Astrocyte of the cerebellum (primary cell): ENCODE measurements at regions not wholly inside any gene's neighbourhood (a gene's known extent, or its start where the extent isn't known, plus 50 kb on each side); places are given as distances from the start of the nearest gene placed in this dataset.

Experiments used
- DNase-seq: peaks from one replicate; pipeline ENCODE4 v3.0.0-alpha.2; 2011; ENCODE audit warnings: low read depth
- H3K4me3 ChIP-seq: 2 replicates; pipeline ENCODE4 v1.5.1; 2011; ENCODE audit warnings: mild to moderate bottlenecking, low read depth, low read length, moderate library complexity
- CTCF ChIP-seq: IDR thresholded peaks from 2 replicates; pipeline ENCODE4 v1.5.1; 2012; ENCODE audit warnings: low read length, low read depth, moderate library complexity, mild to moderate bottlenecking; ENCODE audit errors: missing control alignments
- in situ Hi-C: cut with HindIII; loops from 2 replicates; pipeline ENCODE4 v1.10.0; 2017; ENCODE audit warnings: low sequenced_read_pairs

- DNase-seq = no peak
- TF ChIP-seq CTCF = no peak
- no peak overlapping the region for H3K4me3 ChIP-seq
- in situ Hi-C loops = no loop called here
Measured at GRCh38 chr13:105790923-105791322, 744.5 kb downstream of the EFNB2 start.

- in situ Hi-C loops = no loop called here
- no peak for DNase-seq
- TF ChIP-seq CTCF = no peak
- no peak overlapping the region for H3K4me3 ChIP-seq
Measured at GRCh38 chr13:105788530-105788929, 746.9 kb downstream of the EFNB2 start.

GRCh38 chr13:105787632-105788031 lies 747.8 kb downstream of the EFNB2 start:
- in situ Hi-C loops = no loop called here
- no peak for DNase-seq
- TF ChIP-seq CTCF = no peak
- H3K4me3 ChIP-seq = no peak overlapping the region

GRCh38 chr13:105785436-105785835 lies 750.0 kb downstream of the EFNB2 start:
- in situ Hi-C loops = no loop called here
- DNase-seq = no peak
- H3K4me3 ChIP-seq = no peak overlapping the region
- no peak for TF ChIP-seq CTCF

- in situ Hi-C loops = no loop called here
- no peak for DNase-seq
- no peak for TF ChIP-seq CTCF
- H3K4me3 ChIP-seq = no peak overlapping the region
Measured at GRCh38 chr13:105783261-105783660, 752.2 kb downstream of the EFNB2 start.

GRCh38 chr13:105778196-105778595 lies 757.3 kb downstream of the EFNB2 start:
- no peak for TF ChIP-seq CTCF
- no peak overlapping the region for H3K4me3 ChIP-seq
- peak; percentile 9 for DNase-seq
- in situ Hi-C loops = no loop called here
